Activated CD8-positive, alpha-beta memory T cell treated with anti-CD3 and anti-CD28 coated beads, Interleukin-2, amount 10 ng/mL, durations not matched to agents 7 days and 5 days (primary cell): ENCODE measurements at regions not wholly inside any gene's neighbourhood (a gene's known extent, or its start where the extent isn't known, plus 50 kb on each side); places are given as distances from the start of the nearest gene placed in this dataset.
"Not testable (repeated sequence)": the region's sequence is repeated elsewhere in the genome, so short reads cannot be mapped to it uniquely, and the experiment has no call there.

Experiments
- ATAC-seq: fragments of 150-1000 bp; cut with Tn5 transposase; one replicate; pipeline ENCODE4 v1.10.0; 2021; ENCODE audit warnings: moderate library complexity
- CTCF ChIA-PET: fragments of 350-600 bp; sonication (Branson Sonifier 250); formaldehyde crosslinking; loops from one replicate; lab custom pipeline; 2021; ENCODE audit warnings: antibody characterized with exemption; lab: Charles Lee
- DNase-seq: peaks from one replicate; pipeline ENCODE4 v3.0.0-alpha.2; 2020
- H3K27ac Mint-ChIP-seq: one replicate; pipeline ENCODE4 v1.8.0; 2021; ENCODE audit warnings: mild to moderate bottlenecking, mixed read lengths
- H3K27me3 Mint-ChIP-seq: one replicate; pipeline ENCODE4 v1.8.0; 2021; ENCODE audit warnings: mixed read lengths
- H3K36me3 Mint-ChIP-seq: one replicate; pipeline ENCODE4 v1.8.0; 2021; ENCODE audit warnings: mild to moderate bottlenecking, mixed read lengths
- H3K4me1 Mint-ChIP-seq: one replicate; pipeline ENCODE4 v1.8.0; 2021; ENCODE audit warnings: mixed read lengths
- H3K4me3 Mint-ChIP-seq: one replicate; pipeline ENCODE4 v1.8.0; 2021; ENCODE audit warnings: mild to moderate bottlenecking, moderate library complexity, mixed read lengths
- H3K9me3 Mint-ChIP-seq: one replicate; pipeline ENCODE4 v1.8.0; 2022; ENCODE audit warnings: low read depth, mixed read lengths

- CTCF ChIA-PET, result no interaction called here
- DNase-seq, result no peak
- Mint-ChIP-seq H3K36me3 (no peaks in the 10 kb centered on the region), H3K4me1 (no peaks in the 10 kb centered on the region), H3K27ac (no peak overlapping the region), H3K27me3 (no peaks in the 10 kb centered on the region), H3K4me3 (no peak overlapping the region), H3K9me3 (peaks cover 4% of the 10 kb centered on the region)
- no peak for ATAC-seq
Observed at GRCh38 chr18:1496096-1496495, 591.4 kb downstream of the ADCYAP1 start.

DNA sequence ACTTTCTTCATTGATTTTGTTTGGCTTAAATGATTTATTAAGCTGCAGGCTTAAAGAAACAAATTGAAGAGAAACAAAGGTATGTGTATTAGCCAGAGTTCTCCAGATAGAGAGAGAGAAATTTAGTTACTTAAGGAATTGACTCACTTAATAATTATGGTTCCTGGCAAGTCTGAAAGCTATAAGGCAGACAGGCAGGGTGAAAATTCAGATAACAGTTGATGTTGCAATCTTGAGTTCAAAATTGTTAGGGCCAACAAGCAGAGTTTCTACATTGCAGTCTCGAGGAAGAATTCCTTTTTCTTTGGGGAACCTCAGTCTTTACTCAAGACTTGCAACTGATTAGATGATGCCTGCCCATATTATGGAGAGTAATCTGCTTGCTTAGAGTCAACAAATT lies 593.5 kb downstream of the ADCYAP1 start:
- Mint-ChIP-seq H3K4me3 (no peak overlapping the region), H3K36me3 (no peaks in the 10 kb centered on the region), H3K9me3 (peaks cover 5% of the 10 kb centered on the region), H3K27me3 (no peaks in the 10 kb centered on the region), H3K27ac (no peak overlapping the region), H3K4me1 (no peaks in the 10 kb centered on the region)
- no peak for DNase-seq
- CTCF ChIA-PET, result no interaction called here
- ATAC-seq, result no peak

DNA sequence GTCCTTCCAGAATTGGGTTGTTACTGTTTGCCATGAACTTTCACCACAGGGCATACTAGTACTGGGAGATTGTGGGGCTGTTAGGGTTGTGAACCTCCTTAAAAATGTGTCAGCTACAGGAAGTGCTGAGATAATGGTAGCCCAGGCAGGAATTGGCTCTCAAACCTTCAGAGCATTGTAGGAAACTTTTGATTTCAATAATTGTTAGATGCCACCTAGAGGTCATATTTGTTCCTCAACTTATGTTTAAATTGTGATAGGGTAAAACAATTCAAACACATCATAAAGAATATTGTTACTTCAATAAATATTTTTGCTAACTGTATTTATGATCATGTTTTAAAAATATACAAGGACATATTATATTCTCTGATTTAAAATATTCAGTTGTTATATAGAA lies 594.6 kb downstream of the ADCYAP1 start:
- no peaks in the 10 kb centered on the region for H3K27me3 Mint-ChIP-seq
- ATAC-seq (no peak), DNase-seq (no peak)
- peaks cover 5% of the 10 kb centered on the region for H3K9me3 Mint-ChIP-seq
- H3K36me3 Mint-ChIP-seq, result no peaks in the 10 kb centered on the region
- CTCF ChIA-PET, result no interaction called here
- no peak overlapping the region for H3K4me3 Mint-ChIP-seq
- H3K4me1 Mint-ChIP-seq, result no peaks in the 10 kb centered on the region
- H3K27ac Mint-ChIP-seq, result no peak overlapping the region

- Mint-ChIP-seq H3K27ac (no peak overlapping the region), H3K27me3 (no peaks in the 10 kb centered on the region), H3K36me3 (no peaks in the 10 kb centered on the region), H3K4me1 (no peaks in the 10 kb centered on the region), H3K4me3 (no peak overlapping the region), H3K9me3 (peaks cover 2% of the 10 kb centered on the region)
- DNase-seq (no peak), ATAC-seq (no peak)
- CTCF ChIA-PET, result no interaction called here
Observed at GRCh38 chr18:1503847-1504246, 599.2 kb downstream of the ADCYAP1 start.

GRCh38 chr18:1505856-1506255 lies 601.2 kb downstream of the ADCYAP1 start:
- Mint-ChIP-seq H3K9me3 (peaks cover 2% of the 10 kb centered on the region), H3K27me3 (no peaks in the 10 kb centered on the region), H3K27ac (no peak overlapping the region), H3K4me1 (no peaks in the 10 kb centered on the region), H3K4me3 (no peak overlapping the region), H3K36me3 (no peaks in the 10 kb centered on the region)
- DNase-seq (no peak), ATAC-seq (no peak)
- CTCF ChIA-PET, result no interaction called here

GRCh38 chr18:1510542-1511179 lies 606.0 kb downstream of the ADCYAP1 start:
- H3K36me3 Mint-ChIP-seq, result no peaks in the 10 kb centered on the region
- ATAC-seq (no peak), DNase-seq (no peak)
- H3K4me1 Mint-ChIP-seq, result no peaks in the 10 kb centered on the region
- H3K4me3 Mint-ChIP-seq, result no peak overlapping the region
- no peaks in the 10 kb centered on the region for H3K27me3 Mint-ChIP-seq
- CTCF ChIA-PET, result no interaction called here
- H3K9me3 Mint-ChIP-seq, result peaks cover 3% of the 10 kb centered on the region
- no peak overlapping the region for H3K27ac Mint-ChIP-seq

DNA sequence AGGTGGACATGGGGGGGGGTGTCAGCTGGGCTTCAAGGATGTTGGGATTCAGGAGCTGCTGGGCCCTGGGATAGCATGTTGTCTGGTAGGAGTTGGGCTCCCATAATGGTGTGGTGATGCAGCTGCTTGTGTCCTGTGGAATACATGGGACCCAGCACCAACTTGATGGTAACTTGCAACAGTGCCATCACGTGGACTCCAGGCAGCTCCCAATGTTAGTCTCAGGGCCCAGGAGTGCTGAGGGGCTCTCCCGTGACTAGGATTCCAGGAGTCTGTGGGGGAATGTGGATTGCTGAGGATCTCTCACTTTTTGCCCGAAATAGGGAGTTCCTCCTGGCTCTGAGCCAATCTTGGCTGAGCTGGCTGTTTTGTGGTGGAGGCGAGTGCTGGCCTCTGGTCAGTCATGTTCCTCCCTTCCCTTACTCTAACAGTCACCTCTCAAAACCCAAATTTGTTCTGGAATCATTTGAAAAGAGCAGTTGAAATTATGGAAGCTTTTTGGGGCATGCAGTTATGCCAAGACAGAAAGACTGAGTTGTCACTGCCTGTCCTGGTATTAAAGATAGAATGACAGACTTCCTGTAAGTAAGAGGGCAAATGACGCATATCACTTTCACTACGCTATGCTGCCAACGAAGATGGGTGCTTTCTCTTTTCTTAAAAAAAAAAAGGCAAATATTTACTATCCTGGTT lies 607.1 kb downstream of the ADCYAP1 start:
- peaks cover 3% of the 10 kb centered on the region for H3K9me3 Mint-ChIP-seq
- CTCF ChIA-PET, result no interaction called here
- no peaks in the 10 kb centered on the region for H3K4me1 Mint-ChIP-seq
- no peak overlapping the region for H3K4me3 Mint-ChIP-seq
- H3K27me3 Mint-ChIP-seq, result no peaks in the 10 kb centered on the region
- no peaks in the 10 kb centered on the region for H3K36me3 Mint-ChIP-seq
- DNase-seq, result no peak
- ATAC-seq, result no peak
- H3K27ac Mint-ChIP-seq, result no peak overlapping the region

DNA sequence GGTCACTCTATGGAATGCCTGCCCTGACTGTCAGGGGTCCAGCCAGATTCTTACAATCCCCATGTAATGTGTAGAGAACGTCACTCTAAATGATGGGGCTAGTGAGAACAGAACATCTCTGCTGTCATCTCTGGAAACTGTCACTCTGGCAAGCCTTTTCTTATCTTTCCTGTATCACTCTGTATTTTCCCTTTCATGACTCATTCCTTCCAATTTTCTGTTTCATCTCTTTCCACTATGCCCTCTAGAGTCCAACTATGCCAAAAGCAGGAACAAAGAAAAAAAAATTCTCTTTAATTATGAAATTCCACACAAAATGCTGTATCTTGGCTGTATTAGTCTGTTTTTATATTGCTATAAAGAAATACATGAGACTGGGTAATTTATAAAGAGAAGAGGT lies 608.8 kb downstream of the ADCYAP1 start:
- H3K27me3 Mint-ChIP-seq, result no peaks in the 10 kb centered on the region
- H3K4me1 Mint-ChIP-seq, result no peaks in the 10 kb centered on the region
- CTCF ChIA-PET, result no interaction called here
- DNase-seq (no peak), ATAC-seq (no peak)
- H3K27ac Mint-ChIP-seq, result no peak overlapping the region
- peaks cover 3% of the 10 kb centered on the region for H3K9me3 Mint-ChIP-seq
- H3K4me3 Mint-ChIP-seq, result no peak overlapping the region
- no peaks in the 10 kb centered on the region for H3K36me3 Mint-ChIP-seq

DNA sequence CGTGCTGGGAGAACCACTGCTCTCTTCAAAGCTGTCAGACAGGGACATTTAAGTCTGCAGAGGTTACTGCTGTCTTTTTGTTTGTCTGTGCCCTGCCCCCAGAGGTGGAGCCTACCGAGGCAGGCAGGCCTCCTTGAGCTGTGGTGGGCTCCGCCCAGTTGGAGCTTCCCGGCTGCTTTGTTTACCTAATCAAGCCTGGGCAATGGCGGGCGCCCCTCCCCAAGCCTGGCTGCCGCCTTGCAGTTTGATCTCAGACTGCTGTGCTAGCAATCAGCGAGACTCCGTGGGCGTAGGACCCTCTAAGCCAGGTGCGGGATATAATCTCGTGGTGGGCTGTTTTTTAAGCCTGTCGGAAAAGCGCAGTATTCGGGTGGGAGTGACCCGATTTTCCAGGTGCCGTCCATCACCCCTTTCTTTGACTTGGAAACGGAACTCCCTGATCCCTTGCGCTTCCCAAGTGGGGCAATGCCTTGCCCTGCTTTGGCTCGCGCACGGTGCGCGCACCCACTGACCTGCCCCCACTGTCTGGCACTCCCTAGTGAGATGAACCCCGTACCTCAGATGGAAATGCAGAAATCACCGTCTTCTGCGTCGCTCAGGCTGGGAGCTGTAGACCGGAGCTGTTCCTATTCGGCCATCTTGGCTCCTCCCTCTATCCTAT lies 617.0 kb downstream of the ADCYAP1 start:
- H3K4me3 Mint-ChIP-seq, H3K9me3 Mint-ChIP-seq, ATAC-seq, H3K36me3 Mint-ChIP-seq, H3K27me3 Mint-ChIP-seq, H3K27ac Mint-ChIP-seq, DNase-seq, CTCF ChIA-PET, H3K4me1 Mint-ChIP-seq: not testable (repeated sequence)

GRCh38 chr18:1522249-1522615 lies 617.6 kb downstream of the ADCYAP1 start:
- H3K36me3 Mint-ChIP-seq, result no peaks in the 10 kb centered on the region
- no peak for DNase-seq
- CTCF ChIA-PET, result no interaction called here
- H3K4me3 Mint-ChIP-seq, result no peak overlapping the region
- ATAC-seq, result no peak
- H3K27ac Mint-ChIP-seq, result no peak overlapping the region
- no peaks in the 10 kb centered on the region for H3K27me3 Mint-ChIP-seq
- no peaks in the 10 kb centered on the region for H3K4me1 Mint-ChIP-seq
- peaks cover 4% of the 10 kb centered on the region for H3K9me3 Mint-ChIP-seq

DNA sequence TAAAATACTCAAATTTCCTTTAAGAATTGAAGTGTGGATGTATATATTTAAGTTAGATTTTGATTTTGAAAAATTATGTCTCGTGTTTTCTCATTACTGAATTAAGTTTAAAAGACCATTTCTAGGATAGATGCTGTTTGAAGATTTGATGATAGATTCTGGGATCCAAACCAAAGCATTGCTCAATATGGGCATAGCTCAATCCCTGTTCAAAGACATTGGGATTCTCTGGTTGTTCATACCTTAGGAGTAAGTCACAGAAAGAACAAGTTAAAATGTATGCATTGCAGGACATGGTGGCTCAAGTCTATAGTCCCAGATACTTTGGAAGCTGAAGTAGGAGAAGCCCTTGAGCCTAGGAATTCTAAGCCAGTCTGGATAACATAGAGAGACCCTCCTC lies 622.3 kb downstream of the ADCYAP1 start:
- no peak overlapping the region for H3K4me3 Mint-ChIP-seq
- no peaks in the 10 kb centered on the region for H3K27me3 Mint-ChIP-seq
- ATAC-seq, result no peak
- H3K4me1 Mint-ChIP-seq, result no peaks in the 10 kb centered on the region
- H3K9me3 Mint-ChIP-seq, result peaks cover 6% of the 10 kb centered on the region
- no peak overlapping the region for H3K27ac Mint-ChIP-seq
- no peaks in the 10 kb centered on the region for H3K36me3 Mint-ChIP-seq
- CTCF ChIA-PET, result no interaction called here
- no peak for DNase-seq

DNA sequence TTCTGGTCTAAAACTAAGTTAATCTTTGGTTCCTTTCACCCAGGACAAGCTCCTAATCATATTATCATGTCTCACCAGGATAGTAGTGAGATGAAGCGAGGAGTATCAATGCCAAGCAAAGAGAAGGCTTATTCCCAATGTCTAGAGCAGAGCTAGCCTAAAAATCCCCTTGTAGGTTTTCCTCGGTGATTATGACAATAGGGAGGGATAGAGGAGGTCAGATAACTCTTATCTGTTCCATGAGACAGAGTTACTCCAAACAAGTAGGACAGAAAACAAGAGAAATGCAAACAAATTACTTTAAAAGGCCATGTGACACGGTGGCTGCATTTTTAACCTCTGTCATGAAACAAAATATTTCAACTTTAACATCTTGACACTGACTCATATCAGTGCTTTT lies 623.1 kb downstream of the ADCYAP1 start:
- H3K27me3 Mint-ChIP-seq, result no peaks in the 10 kb centered on the region
- H3K4me3 Mint-ChIP-seq, result no peak overlapping the region
- no peaks in the 10 kb centered on the region for H3K4me1 Mint-ChIP-seq
- CTCF ChIA-PET, result no interaction called here
- H3K9me3 Mint-ChIP-seq, result peaks cover 4% of the 10 kb centered on the region
- no peak for ATAC-seq
- H3K36me3 Mint-ChIP-seq, result no peaks in the 10 kb centered on the region
- DNase-seq, result no peak
- no peak overlapping the region for H3K27ac Mint-ChIP-seq

DNA sequence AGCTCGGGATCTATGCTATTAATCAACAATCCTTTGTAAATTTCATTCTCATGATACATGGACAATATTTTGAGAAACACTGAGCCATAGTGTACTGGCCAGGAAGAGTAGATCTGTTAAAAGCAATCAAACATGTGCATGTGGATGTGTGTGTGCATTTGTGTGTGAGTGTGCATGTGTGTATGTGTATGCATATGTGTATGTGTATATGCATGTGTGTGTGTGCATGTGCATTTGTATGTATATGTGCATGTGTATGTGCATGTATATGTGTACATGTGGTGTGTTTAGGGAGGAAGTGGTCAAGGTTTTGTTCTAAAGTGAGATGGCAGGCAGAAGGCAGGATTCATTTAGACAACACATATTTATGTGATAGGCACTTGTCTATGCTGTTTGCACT lies 623.8 kb downstream of the ADCYAP1 start:
- DNase-seq (no peak), ATAC-seq (no peak)
- Mint-ChIP-seq H3K27me3 (no peaks in the 10 kb centered on the region), H3K27ac (no peak overlapping the region), H3K9me3 (peaks cover 4% of the 10 kb centered on the region), H3K4me3 (no peak overlapping the region), H3K36me3 (no peaks in the 10 kb centered on the region), H3K4me1 (no peaks in the 10 kb centered on the region)
- CTCF ChIA-PET, result no interaction called here

DNA sequence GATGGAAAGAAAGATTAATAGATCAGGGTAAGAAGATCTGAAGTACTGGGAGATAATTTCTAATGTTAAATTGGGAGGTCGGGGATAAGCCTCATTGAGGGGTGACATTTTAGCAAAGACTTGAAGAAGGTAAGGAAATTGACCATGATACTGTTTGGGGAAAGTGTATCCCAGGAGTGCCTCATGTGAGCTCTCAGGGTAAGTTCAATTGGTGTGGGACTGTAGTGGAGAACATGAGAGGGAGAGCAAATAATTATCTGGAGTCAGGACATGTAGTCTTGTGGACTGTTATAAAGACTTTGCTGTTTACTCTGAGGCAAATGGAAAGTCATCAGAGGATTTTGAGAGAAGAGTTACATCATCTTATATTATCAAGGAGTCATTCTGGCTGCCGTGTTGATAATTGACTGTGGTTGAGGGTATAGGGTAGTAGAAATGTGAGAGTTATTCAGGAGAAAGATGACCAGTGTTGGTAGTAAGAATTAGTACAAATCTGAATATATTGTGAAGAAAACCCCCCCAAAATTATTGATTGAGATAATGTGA lies 624.4 kb downstream of the ADCYAP1 start:
- Mint-ChIP-seq H3K4me1 (no peaks in the 10 kb centered on the region), H3K27ac (no peak overlapping the region), H3K4me3 (no peak overlapping the region), H3K9me3 (peaks cover 4% of the 10 kb centered on the region), H3K27me3 (no peaks in the 10 kb centered on the region), H3K36me3 (no peaks in the 10 kb centered on the region)
- DNase-seq, result no peak
- CTCF ChIA-PET, result no interaction called here
- ATAC-seq, result no peak
